Endothelial cell of umbilical vein (primary cell): ENCODE measurements at regions not wholly inside any gene's neighbourhood (a gene's known extent, or its start where the extent isn't known, plus 50 kb on each side); places are given as distances from the start of the nearest gene placed in this dataset.

Experiments used
- BruUV-seq: library from RNA; stranded (reverse); fragments of 400-500 nt; replicated peaks from 2 replicates; lab custom pipeline; 2021; lab: Mats Ljungman, UMichigan
- CTCF ChIA-PET: fragments of 300-600, 350-600 bp; sonication (Branson Sonifier 250); formaldehyde crosslinking; loops from one replicate; lab custom pipeline; 2021; ENCODE audit warnings: antibody characterized with exemption, inconsistent platforms; lab: Charles Lee
- POLR2A ChIA-PET: fragments of 300-600, 350-600 bp; sonication (Branson Sonifier 250); formaldehyde crosslinking; loops from one replicate; lab custom pipeline; 2021; ENCODE audit warnings: antibody characterized with exemption, inconsistent platforms; lab: Charles Lee
- DNase-seq: peaks from one replicate; pipeline ENCODE4 v3.0.0-alpha.2; 2011; ENCODE audit warnings: low read depth, low spot score
- FAIRE-seq: peaks from 2 replicates; lab custom pipeline; 2011; peaks lifted over from hg19 to GRCh38; lab: Jason Lieb, UNC
- H2AFZ ChIP-seq: 2 replicates; pipeline ENCODE4 v1.6.0; 2012; ENCODE audit warnings: low read depth, low read length, control low read depth, inconsistent platforms
- H3K27ac ChIP-seq: 2 replicates; pipeline ENCODE4 v1.5.1; 2011; ENCODE audit warnings: low read depth, mild to moderate bottlenecking, control low read depth, low read length, moderate library complexity; ENCODE audit not compliant: insufficient read depth
- H3K27me3 ChIP-seq, 2 experiments: 2 replicates each; pipeline versions ENCODE4 v1.6.0 to v1.6.1; 2011; ENCODE audit warnings: low read length in 2 of 2, mixed read lengths in 1 of 2; ENCODE audit not compliant: control insufficient read depth in 2 of 2, insufficient read depth in 2 of 2
- H3K36me3 ChIP-seq, 2 experiments: 2 replicates in 1 of 2; 3 replicates in 1 of 2; pipeline ENCODE4 v1.5.1; 2011; ENCODE audit warnings: low read length in 2 of 2, mild to moderate bottlenecking in 1 of 2, moderate library complexity in 1 of 2; ENCODE audit not compliant: control insufficient read depth in 2 of 2, insufficient read depth in 2 of 2; ENCODE audit errors: extremely low read depth in 1 of 2
- H3K4me1 ChIP-seq: 3 replicates; pipeline ENCODE4 v1.5.1; 2011; ENCODE audit warnings: mild to moderate bottlenecking, low read length; ENCODE audit not compliant: control insufficient read depth, insufficient read depth; ENCODE audit errors: extremely low read depth
- H3K4me2 ChIP-seq: 2 replicates; pipeline ENCODE4 v1.6.1; 2011; ENCODE audit warnings: low read length, control low read depth, mixed read lengths; ENCODE audit not compliant: insufficient read depth
- H3K4me3 ChIP-seq, 3 experiments: fragments of 200-600 bp in 1 of 3; sonication (generic), shearing (Covaris generic) in 1 of 3; replicated peaks in 1 of 3; 2 replicates each; pipeline ENCODE4 v1.5.1; 2011 to 2016; ENCODE audit warnings: control low read depth in 3 of 3, low read length in 3 of 3, mild to moderate bottlenecking in 2 of 3, inconsistent platforms in 1 of 3, low read depth in 1 of 3, moderate library complexity in 1 of 3; ENCODE audit not compliant: insufficient read depth in 1 of 3
- H3K79me2 ChIP-seq: 2 replicates; pipeline ENCODE4 v1.6.0; 2012; ENCODE audit warnings: low read length, inconsistent platforms; ENCODE audit not compliant: control insufficient read depth, insufficient read depth
- H3K9ac ChIP-seq: replicated peaks from 2 replicates; pipeline ENCODE3; 2011; ENCODE audit warnings: low read length, control low read depth; ENCODE audit not compliant: insufficient read depth; ENCODE audit errors: extremely low read depth
- H3K9me1 ChIP-seq: replicated peaks from 3 replicates; pipeline ENCODE4 v1.6.0; 2011; ENCODE audit warnings: mild to moderate bottlenecking, low read length; ENCODE audit not compliant: control insufficient read depth, insufficient read depth; ENCODE audit errors: extremely low read depth
- H3K9me3 ChIP-seq: replicated peaks from 2 replicates; pipeline ENCODE4 v1.5.1; 2012; ENCODE audit warnings: low read length, inconsistent platforms; ENCODE audit not compliant: control insufficient read depth, insufficient read depth
- H4K20me1 ChIP-seq: replicated peaks from 2 replicates; pipeline ENCODE3; 2011; ENCODE audit warnings: mild to moderate bottlenecking, low read length; ENCODE audit not compliant: control insufficient read depth, insufficient read depth; ENCODE audit errors: extremely low read depth
- CTCF ChIP-seq, 2 donors: IDR thresholded peaks; 1 replicate in 1 of 2; 2 replicates in 1 of 2; pipeline ENCODE4 v1.5.1; 2011; ENCODE audit warnings: low read length in 2 of 2, mild to moderate bottlenecking in 2 of 2, moderate library complexity in 2 of 2, control low read depth in 1 of 2, inconsistent platforms in 1 of 2, low read depth in 1 of 2; ENCODE audit not compliant: insufficient read depth in 1 of 2; ENCODE audit errors: extremely low read depth in 1 of 2
- EZH2 ChIP-seq: IDR thresholded peaks from 2 replicates; pipeline ENCODE4 v1.6.1; 2012; ENCODE audit warnings: borderline replicate concordance, low read depth, mild to moderate bottlenecking, moderate library complexity, low read length, inconsistent platforms; ENCODE audit not compliant: severe bottlenecking
- FOS ChIP-seq: IDR thresholded peaks from 2 replicates; pipeline ENCODE4 v1.6.1; 2011; ENCODE audit warnings: mild to moderate bottlenecking, low read length, moderate library complexity, borderline replicate concordance; ENCODE audit not compliant: insufficient read depth
- GATA2 ChIP-seq: IDR thresholded peaks from 2 replicates; pipeline ENCODE4 v1.7.0; 2011; ENCODE audit warnings: low read depth, mild to moderate bottlenecking, moderate library complexity, mixed read lengths, low read length; ENCODE audit not compliant: insufficient read length, insufficient read depth
- JUN ChIP-seq: IDR thresholded peaks from 2 replicates; pipeline ENCODE4 v1.6.1; 2011; ENCODE audit warnings: borderline replicate concordance, low read depth; ENCODE audit not compliant: insufficient read length, insufficient read depth
- MAX ChIP-seq: IDR thresholded peaks from 2 replicates; pipeline ENCODE4 v1.6.1; 2011; ENCODE audit not compliant: insufficient read depth, insufficient read length
- MYC ChIP-seq: IDR thresholded peaks from one replicate; pipeline ENCODE4 v1.6.1; 2011; ENCODE audit warnings: mild to moderate bottlenecking, low read depth, low read length
- POLR2A ChIP-seq: IDR thresholded peaks from 2 replicates; pipeline ENCODE4 v1.6.1; 2012; ENCODE audit warnings: low read depth, mild to moderate bottlenecking, control low read depth, low read length
- POLR2AphosphoS5 ChIP-seq: IDR thresholded peaks from 2 replicates; pipeline ENCODE4 v1.6.1; 2012; ENCODE audit warnings: low read depth, mild to moderate bottlenecking, control low read depth, low read length, moderate library complexity; ENCODE audit not compliant: insufficient read depth
- dilution Hi-C: fragments of 300-500 bp; cut with MboI; formaldehyde crosslinking; loops from one replicate; pipeline ENCODE4 v1.15.0; 2019; ENCODE audit warnings: low sequenced_read_pairs; ENCODE audit not compliant: extremely low pct_ligation_motif_present
- intact Hi-C: fragments of 100-400 bp; cut with micrococcal nuclease; formaldehyde crosslinking; loops from one replicate; pipeline ENCODE4 v1.10.0; 2022

DNA sequence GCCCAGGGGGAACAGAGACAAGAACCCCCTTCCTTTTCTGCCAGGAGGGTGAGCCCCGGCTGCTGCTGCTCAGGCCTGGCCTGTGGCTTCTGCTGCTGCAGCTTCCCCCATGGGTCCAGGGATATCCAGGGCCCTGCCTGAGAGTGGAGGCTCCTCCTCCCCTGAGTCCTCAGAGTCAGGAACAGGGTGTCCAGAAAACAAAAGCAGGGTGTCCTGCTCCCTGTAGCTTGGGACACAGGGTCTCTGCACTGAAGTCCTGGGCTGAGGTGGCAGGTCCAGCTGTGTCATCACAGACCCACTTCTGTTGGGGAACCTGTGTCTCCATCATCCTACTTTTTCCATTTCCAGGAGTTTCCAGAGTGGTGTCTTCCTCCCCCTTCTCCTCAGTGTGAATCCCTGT, 76.1 kb downstream of the ZNF280B start:
- CTCF ChIA-PET, result interaction anchor here (0.9 to 4.3 kb wide), 4 partner anchors 11 to 451 kb away, joined by 3 to 58 read pairs (median 6); no protein-coding TSS in a partner anchor
- BruUV-seq, result no TSS peak
- no peak for DNase-seq
- POLR2A ChIA-PET, result no interaction called here
- H3K9me3 ChIP-seq, result no peaks in the 10 kb centered on the region
- H4K20me1 ChIP-seq, result no peaks in the 10 kb centered on the region
- no peak for FAIRE-seq
- no peaks in the 10 kb centered on the region for H3K79me2 ChIP-seq
- H3K4me2 ChIP-seq, result no peak overlapping the region
- no peaks in the 10 kb centered on the region for H3K4me1 ChIP-seq
- peaks cover 2 to 8% of the 10 kb centered on the region in 2 experiments for H3K27me3 ChIP-seq
- no peak overlapping the region for H3K9ac ChIP-seq
- no peak overlapping the region for H3K27ac ChIP-seq
- H3K4me3 ChIP-seq, result no peak overlapping the region
- dilution Hi-C loops (no loop called here), intact Hi-C loops (no loop called here)
- no peaks in the 10 kb centered on the region for H3K9me1 ChIP-seq
- no peak for TF ChIP-seq CTCF (IDR thresholded peaks at IDR 0.05; ENCODE audit: extremely low read depth in 1 of 2, insufficient read depth in 1 of 2, low read depth in 1 of 2, low read length in 2 of 2)
- TF ChIP-seq FOS, result no peak
- no peak for TF ChIP-seq POLR2A
- TF ChIP-seq JUN, result no peak
- TF ChIP-seq GATA2, result no peak
- no peaks in the 10 kb centered on the region for H3K36me3 ChIP-seq
- no peak overlapping the region for H2AFZ ChIP-seq

- Histone ChIP-seq H3K27me3 (peaks cover 2 to 8% of the 10 kb centered on the region in 2 experiments), H4K20me1 (no peaks in the 10 kb centered on the region), H2AFZ (no peak overlapping the region), H3K79me2 (no peaks in the 10 kb centered on the region), H3K4me3 (no peak overlapping the region), H3K9ac (no peak overlapping the region), H3K9me1 (no peaks in the 10 kb centered on the region), H3K27ac (no peak overlapping the region), H3K36me3 (no peaks in the 10 kb centered on the region), H3K4me1 (no peaks in the 10 kb centered on the region), H3K9me3 (no peaks in the 10 kb centered on the region), H3K4me2 (no peak overlapping the region)
- TF ChIP-seq FOS (no peak), JUN (no peak), EZH2 (no peak), GATA2 (no peak), POLR2AphosphoS5 (no peak), POLR2A (no peak), MYC (no peak), CTCF (IDR thresholded peaks at IDR 0.05; ENCODE audit: extremely low read depth in 1 of 2, insufficient read depth in 1 of 2, low read depth in 1 of 2, low read length in 2 of 2) (no peak), MAX (no peak)
- dilution Hi-C loops, result no loop called here
- no TSS peak for BruUV-seq
- ChIA-PET CTCF (interaction anchor here (0.6 to 4.3 kb wide), 3 partner anchors 11 to 76 kb away, joined by 3 to 58 read pairs (median 5); no protein-coding TSS in a partner anchor), POLR2A (no interaction called here)
- FAIRE-seq (no peak), DNase-seq (no peak)
- intact Hi-C loops, result no loop called here
Observed at GRCh38 chr22:22432937-22433336, 75.6 kb downstream of the ZNF280B start.
